PC-9 (cell line): ENCODE measurements at regions not wholly inside any gene's neighbourhood (a gene's known extent, or its start where the extent isn't known, plus 50 kb on each side); places are given as distances from the start of the nearest gene placed in this dataset.
A peak's percentile ranks its signal among the peaks of the same experiment; 100 is the strongest.

Experiments
- BruUV-seq: library from RNA; stranded (reverse); fragments of 400-500 nt; replicated peaks from 2 replicates; lab custom pipeline; 2021; lab: Mats Ljungman, UMichigan
- CTCF ChIA-PET: fragments of 300-600 bp; sonication (Branson Sonifier 250); formaldehyde crosslinking; loops from one replicate; lab custom pipeline; 2022; ENCODE audit warnings: antibody characterized with exemption; lab: Charles Lee
- POLR2A ChIA-PET: fragments of 300-600 bp; sonication (Branson Sonifier 250); formaldehyde crosslinking; loops from one replicate; lab custom pipeline; 2022; ENCODE audit warnings: antibody characterized with exemption; ENCODE audit not compliant: unreplicated experiment; lab: Charles Lee
- DNase-seq, 2 experiments: peaks; one replicate each; pipeline versions ENCODE4 v3.0.0 to v3.0.0-alpha.2; 2015 to 2022; ENCODE audit warnings: mixed read lengths in 1 of 2
- H2AFZ ChIP-seq: fragments of 200-600 bp; sonication (generic); 2 replicates; pipeline ENCODE4 v1.8.1; 2017; ENCODE audit warnings: antibody characterized with exemption
- H3F3A ChIP-seq: fragments of 200-600 bp; sonication (generic); 2 replicates; pipeline ENCODE4 v1.8.1; 2017; ENCODE audit warnings: antibody characterized with exemption, mild to moderate bottlenecking, low read depth; ENCODE audit not compliant: insufficient read depth
- H3K27ac ChIP-seq: fragments of 200-600 bp; sonication (generic); 2 replicates; pipeline ENCODE4 v1.6.1; 2016; ENCODE audit warnings: mixed run types
- H3K27me3 ChIP-seq: fragments of 200-600 bp; sonication (generic); 2 replicates; pipeline ENCODE4 v1.6.1; 2016; ENCODE audit warnings: low read depth, mixed run types; ENCODE audit not compliant: insufficient read depth
- H3K36me3 ChIP-seq: fragments of 200-600 bp; sonication (generic); 2 replicates; pipeline ENCODE4 v1.6.1; 2016; ENCODE audit warnings: low read depth, mixed run types
- H3K4me1 ChIP-seq: fragments of 200-600 bp; sonication (generic); replicated peaks from 2 replicates; pipeline ENCODE4 v1.6.1; 2016; ENCODE audit warnings: mixed run types; ENCODE audit not compliant: insufficient read depth
- H3K4me2 ChIP-seq: fragments of 200-600 bp; sonication (generic); 2 replicates; pipeline ENCODE4 v1.6.1; 2017; ENCODE audit warnings: mixed run types
- H3K4me3 ChIP-seq: fragments of 200-600 bp; sonication (generic); 2 replicates; pipeline ENCODE4 v1.6.1; 2016; ENCODE audit warnings: mixed run types
- H3K79me2 ChIP-seq: fragments of 200-600 bp; sonication (generic); 2 replicates; pipeline ENCODE4 v1.6.1; 2017; ENCODE audit warnings: low read depth, mixed run types
- H3K9me2 ChIP-seq: fragments of 200-600 bp; sonication (generic); 2 replicates; pipeline ENCODE4 v1.8.1; 2017; ENCODE audit warnings: mild to moderate bottlenecking; ENCODE audit not compliant: insufficient read depth
- H3K9me3 ChIP-seq: fragments of 200-600 bp; sonication (generic); 2 replicates; pipeline ENCODE4 v1.8.1; 2016; ENCODE audit warnings: low read depth; ENCODE audit not compliant: insufficient read depth
- H4K20me1 ChIP-seq: fragments of 200-600 bp; sonication (generic); 2 replicates; pipeline ENCODE4 v1.8.1; 2017; ENCODE audit not compliant: insufficient read depth
- EZH2 ChIP-seq: fragments of 200-600 bp; sonication (generic); IDR thresholded peaks from 2 replicates; pipeline ENCODE4 v1.8.0; 2017; ENCODE audit warnings: antibody characterized with exemption, low read depth
- intact Hi-C: fragments of 100-400 bp; cut with micrococcal nuclease; formaldehyde crosslinking; loops from one replicate; pipeline ENCODE4 v1.10.0; 2022; ENCODE audit not compliant: unreplicated experiment
- TF ChIP-seq, protein P1 (sequence below): fragments of 200-600 bp; sonication (generic); conservative IDR thresholded peaks from 2 replicates; pipeline ENCODE4 v1.6.1; 2017; ENCODE audit warnings: mixed run types, antibody characterized with exemption, mild to moderate bottlenecking, moderate library complexity

DNA sequence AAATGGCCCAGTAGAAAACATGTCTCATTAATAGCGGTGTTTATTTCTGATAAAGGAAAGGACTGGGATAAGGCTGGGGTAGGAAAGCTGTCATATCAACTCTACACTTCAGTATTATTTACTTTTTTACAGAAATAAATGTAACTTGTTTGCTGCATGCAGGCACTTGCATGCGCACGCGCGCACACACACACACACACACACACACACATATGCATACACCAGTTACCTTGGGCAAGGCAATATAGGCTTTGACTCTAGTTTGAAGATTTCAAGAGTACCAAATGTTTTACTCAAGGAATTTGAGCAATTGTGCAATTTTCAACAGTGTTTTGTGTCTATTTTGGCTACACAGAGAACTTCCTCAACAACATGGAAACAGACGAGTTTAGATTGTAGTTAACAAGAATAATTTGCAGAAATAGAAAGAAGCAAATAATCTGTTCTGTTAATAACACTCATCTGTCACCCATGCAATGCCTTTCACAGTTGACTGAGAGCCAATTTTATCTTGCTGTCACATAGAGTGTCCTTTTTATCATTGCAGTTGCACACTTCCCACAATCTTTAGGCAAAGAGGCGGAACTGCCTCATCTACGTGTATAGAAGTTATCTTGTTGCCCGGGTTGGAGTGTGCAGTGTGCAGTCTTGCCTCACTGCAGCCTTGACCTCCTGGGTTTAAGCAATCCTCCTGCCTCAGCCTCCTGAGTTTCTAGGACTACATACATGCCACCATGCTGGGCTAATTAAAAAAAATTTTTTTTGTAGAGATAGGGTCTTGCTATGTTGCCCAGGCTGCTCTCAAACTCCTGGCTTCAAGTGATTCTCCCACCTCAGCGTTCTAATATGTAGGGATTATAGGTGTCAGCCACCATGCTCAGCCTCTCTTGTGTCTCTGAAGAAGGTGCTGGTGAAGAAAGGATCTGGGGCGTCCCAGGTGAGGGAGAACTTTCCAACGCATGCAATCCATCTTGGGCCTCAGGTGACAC, 64.6 kb upstream of the GPCPD1 start:
- POLR2A ChIA-PET = no interaction called here
- Histone ChIP-seq H2AFZ (no peak overlapping the region), H3K27me3 (no peaks in the 10 kb centered on the region), H4K20me1 (no peaks in the 10 kb centered on the region), H3K4me3 (no peak overlapping the region), H3K9me2 (no peaks in the 10 kb centered on the region), H3K4me2 (no peak overlapping the region), H3K79me2 (no peaks in the 10 kb centered on the region), H3K27ac (no peak overlapping the region), H3K4me1 (peaks cover 25% of the 10 kb centered on the region), H3K36me3 (no peaks in the 10 kb centered on the region), H3K9me3 (no peaks in the 10 kb centered on the region), H3F3A (peaks cover 21% of the 10 kb centered on the region)
- no TSS peak for BruUV-seq
- peak in 1 of 2 experiments; percentile 34 for DNase-seq
- CTCF ChIA-PET = no interaction called here
- intact Hi-C loops = loop anchor here (2.0 kb wide), 1 partner anchor 39 kb away; no protein-coding TSS in a partner anchor
- TF ChIP-seq, protein P1, sequence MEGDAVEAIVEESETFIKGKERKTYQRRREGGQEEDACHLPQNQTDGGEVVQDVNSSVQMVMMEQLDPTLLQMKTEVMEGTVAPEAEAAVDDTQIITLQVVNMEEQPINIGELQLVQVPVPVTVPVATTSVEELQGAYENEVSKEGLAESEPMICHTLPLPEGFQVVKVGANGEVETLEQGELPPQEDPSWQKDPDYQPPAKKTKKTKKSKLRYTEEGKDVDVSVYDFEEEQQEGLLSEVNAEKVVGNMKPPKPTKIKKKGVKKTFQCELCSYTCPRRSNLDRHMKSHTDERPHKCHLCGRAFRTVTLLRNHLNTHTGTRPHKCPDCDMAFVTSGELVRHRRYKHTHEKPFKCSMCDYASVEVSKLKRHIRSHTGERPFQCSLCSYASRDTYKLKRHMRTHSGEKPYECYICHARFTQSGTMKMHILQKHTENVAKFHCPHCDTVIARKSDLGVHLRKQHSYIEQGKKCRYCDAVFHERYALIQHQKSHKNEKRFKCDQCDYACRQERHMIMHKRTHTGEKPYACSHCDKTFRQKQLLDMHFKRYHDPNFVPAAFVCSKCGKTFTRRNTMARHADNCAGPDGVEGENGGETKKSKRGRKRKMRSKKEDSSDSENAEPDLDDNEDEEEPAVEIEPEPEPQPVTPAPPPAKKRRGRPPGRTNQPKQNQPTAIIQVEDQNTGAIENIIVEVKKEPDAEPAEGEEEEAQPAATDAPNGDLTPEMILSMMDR = no peak
- TF ChIP-seq EZH2 = no peak

DNA sequence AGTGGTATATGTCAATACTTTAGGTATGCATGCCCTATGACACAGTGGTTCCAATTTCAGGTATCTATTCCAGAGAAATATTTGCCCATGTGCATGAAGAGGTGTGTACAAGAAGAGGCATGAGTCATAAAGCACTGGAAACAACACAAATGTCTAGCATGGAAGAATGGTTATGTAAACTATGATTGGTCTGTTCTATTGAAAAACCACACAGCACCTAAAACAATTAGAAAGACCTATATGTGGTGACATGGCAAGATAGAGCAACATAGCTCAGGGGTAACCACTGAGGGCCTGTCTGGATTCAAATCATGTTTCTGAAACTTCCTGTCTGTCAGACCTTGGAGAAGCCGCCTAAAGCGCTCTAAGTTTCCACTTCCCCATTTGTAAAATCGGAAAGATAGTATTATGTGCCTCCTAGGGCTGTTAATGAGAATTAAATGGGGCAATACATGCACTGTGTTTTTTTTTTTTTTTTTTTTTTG, 63.4 kb upstream of the GPCPD1 start:
- peak; percentile 10 to 94 for DNase-seq
- H3K4me2 ChIP-seq = peak overlapping the region; percentile 26; the same call in 1 of the 2 replicates
- H3K27me3 ChIP-seq = no peaks in the 10 kb centered on the region
- no TSS peak for BruUV-seq
- H3K9me3 ChIP-seq = no peaks in the 10 kb centered on the region
- TF ChIP-seq, protein P1 = no peak
- no peak for TF ChIP-seq EZH2
- no peaks in the 10 kb centered on the region for H4K20me1 ChIP-seq
- peaks cover 12% of the 10 kb centered on the region; the same call in 1 of the 2 replicates for H3F3A ChIP-seq
- no peaks in the 10 kb centered on the region for H3K79me2 ChIP-seq
- H3K4me1 ChIP-seq = peaks cover 17% of the 10 kb centered on the region
- no peak overlapping the region for H2AFZ ChIP-seq
- intact Hi-C loops = loop anchor here (2.0 kb wide), 1 partner anchor 41 kb away; no protein-coding TSS in a partner anchor
- H3K36me3 ChIP-seq = no peaks in the 10 kb centered on the region
- H3K9me2 ChIP-seq = no peaks in the 10 kb centered on the region
- CTCF ChIA-PET = interaction anchor here (0.7 kb wide), 1 partner anchor 88 kb away, joined by 9 read pairs; no protein-coding TSS in a partner anchor
- POLR2A ChIA-PET = no interaction called here
- peak overlapping the region; percentile 45 for H3K27ac ChIP-seq
- no peak overlapping the region for H3K4me3 ChIP-seq

DNA sequence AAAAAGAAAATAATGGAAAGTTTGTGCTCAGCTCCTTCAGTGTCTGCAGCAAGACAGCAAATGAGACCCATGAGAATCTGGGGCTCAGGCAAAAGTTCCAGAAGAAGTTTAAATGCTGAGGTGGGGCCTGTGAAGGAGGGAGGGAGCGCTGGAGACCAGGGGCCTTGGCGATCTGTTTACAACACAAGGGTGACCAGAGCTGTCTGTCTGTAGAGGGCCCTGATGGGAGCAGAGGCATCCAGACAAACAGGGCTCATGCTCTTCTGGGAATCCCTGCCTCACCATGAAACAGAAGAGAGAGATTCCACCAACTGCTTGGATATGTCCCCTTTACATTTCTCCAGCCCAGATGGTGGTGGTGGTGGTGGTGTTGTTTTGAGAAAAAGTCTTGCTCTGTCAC, 60.1 kb upstream of the GPCPD1 start:
- H3K4me1 ChIP-seq = peaks cover 17% of the 10 kb centered on the region
- H2AFZ ChIP-seq = no peak overlapping the region
- no TSS peak for BruUV-seq
- CTCF ChIA-PET = no interaction called here
- H3K9me2 ChIP-seq = no peaks in the 10 kb centered on the region
- TF ChIP-seq, protein P1 = no peak
- no peaks in the 10 kb centered on the region for H4K20me1 ChIP-seq
- no peak overlapping the region for H3K4me3 ChIP-seq
- intact Hi-C loops = no loop called here
- no peaks in the 10 kb centered on the region for H3K79me2 ChIP-seq
- H3F3A ChIP-seq = peaks cover 11% of the 10 kb centered on the region; the same call in 1 of the 2 replicates
- no peaks in the 10 kb centered on the region for H3K36me3 ChIP-seq
- H3K27me3 ChIP-seq = no peaks in the 10 kb centered on the region
- no peaks in the 10 kb centered on the region for H3K9me3 ChIP-seq
- DNase-seq = no peak
- no peak overlapping the region for H3K27ac ChIP-seq
- no peak overlapping the region for H3K4me2 ChIP-seq
- POLR2A ChIA-PET = no interaction called here
